A549 (cell line): ENCODE measurements at regions not wholly inside any gene's neighbourhood (a gene's known extent, or its start where the extent isn't known, plus 50 kb on each side); places are given as distances from the start of the nearest gene placed in this dataset.

Experiments used
- ATAC-seq, 2 experiments: fragments of 200-7000 bp in 1 of 2; fragments of >200 bp in 1 of 2; cut with Nextera tagmentation in 1 of 2; cut with Tn5 transposase in 1 of 2; 3 replicates each; pipeline versions ENCODE4 v1.8.0 to v1.9.1; 2018 to 2020; ENCODE audit warnings: mild to moderate bottlenecking in 1 of 2, moderate library complexity in 1 of 2
- CTCF ChIA-PET: fragments of 300-600 bp; sonication (Branson Sonifier 250); formaldehyde crosslinking; extraction: SDS; loops from one replicate; lab custom pipeline; 2021; ENCODE audit warnings: antibody characterized with exemption, inconsistent platforms; lab: Yijun Ruan, JAX
- POLR2A ChIA-PET: fragments of 350-600 bp; formaldehyde crosslinking; extraction: SDS; loops from one replicate; lab custom pipeline; 2021; ENCODE audit warnings: antibody characterized with exemption, inconsistent platforms; lab: Yijun Ruan, JAX
- DNase-seq, 2 experiments: peaks; one replicate each; pipeline versions ENCODE4 v3.0.0 to v3.0.0-alpha.2; 2011 to 2016; ENCODE audit warnings: low read depth in 1 of 2, low spot score in 1 of 2
- FAIRE-seq: peaks from 2 replicates; lab custom pipeline; 2011; peaks lifted over from hg19 to GRCh38; lab: Jason Lieb, UNC
- H3K27ac ChIP-seq, 2 experiments: fragments of >200 bp; sonication (Bioruptor Twin); formaldehyde crosslinking; 3 replicates each; pipeline ENCODE4 v1.5.1; 2016 to 2017
- H3K4me1 ChIP-seq: fragments of >200 bp; sonication (Bioruptor Twin); formaldehyde crosslinking; 3 replicates; pipeline ENCODE4 v1.6.1; 2016
- H3K4me2 ChIP-seq: fragments of >200 bp; sonication (Bioruptor Twin); formaldehyde crosslinking; 3 replicates; pipeline ENCODE4 v1.6.1; 2016
- H3K4me3 ChIP-seq: fragments of >200 bp; sonication (Bioruptor Twin); formaldehyde crosslinking; 3 replicates; pipeline ENCODE4 v1.5.1; 2016
- H3K9me3 ChIP-seq: fragments of >200 bp; sonication (Bioruptor Twin); formaldehyde crosslinking; 3 replicates; pipeline ENCODE4 v1.6.1; 2016
- ATOH8 ChIP-seq: fragments of 250-450 bp; sonication (Bioruptor Pico); IDR thresholded peaks from 2 replicates; pipeline ENCODE4 v1.5.0; 2020; ENCODE audit warnings: low read depth, mild to moderate bottlenecking, moderate library complexity
- CEBPB ChIP-seq, 2 experiments: fragments of >200 bp in 1 of 2; sonication (Bioruptor Twin) in 1 of 2; formaldehyde crosslinking in 1 of 2; IDR thresholded peaks; 2 replicates each; pipeline ENCODE4 v1.6.1; 2012 to 2016
- CHD4 ChIP-seq: fragments of 200-600 bp; sonication (generic); IDR thresholded peaks from 2 replicates; pipeline ENCODE4 v1.6.1; 2016; ENCODE audit warnings: antibody characterized with exemption, mild to moderate bottlenecking, borderline replicate concordance
- E2F6 ChIP-seq: IDR thresholded peaks from 2 replicates; pipeline ENCODE4 v1.6.1; 2012; ENCODE audit warnings: low read depth, borderline replicate concordance
- EHF ChIP-seq: fragments of 250-450 bp; sonication (Bioruptor Pico); IDR thresholded peaks from 2 replicates; pipeline ENCODE4 v1.5.0; 2020; ENCODE audit warnings: mild to moderate bottlenecking
- ELK1 ChIP-seq: fragments of 150-350 bp; IDR thresholded peaks from 2 replicates; pipeline ENCODE4 v1.6.1; 2014; ENCODE audit warnings: low read depth, mild to moderate bottlenecking, low read length
- HES2 ChIP-seq: fragments of >200 bp; sonication (Bioruptor Twin); formaldehyde crosslinking; IDR thresholded peaks from 2 replicates; pipeline ENCODE4 v1.6.1; 2016
- HEYL ChIP-seq: fragments of 250-450 bp; sonication (Bioruptor Pico); IDR thresholded peaks from 2 replicates; pipeline ENCODE4 v1.8.0; 2021; ENCODE audit warnings: mild to moderate bottlenecking, moderate library complexity
- HOXB13 ChIP-seq: fragments of 250-450 bp; sonication (Bioruptor Pico); IDR thresholded peaks from 2 replicates; pipeline ENCODE4 v1.5.0; 2020; ENCODE audit warnings: low read depth, mild to moderate bottlenecking, moderate library complexity
- KDM5A ChIP-seq: fragments of 200-600 bp; sonication (generic); IDR thresholded peaks from 2 replicates; pipeline ENCODE4 v1.6.1; 2016; ENCODE audit warnings: antibody characterized with exemption, mild to moderate bottlenecking
- MAFK ChIP-seq: fragments of 450-650 bp; IDR thresholded peaks from 2 replicates; pipeline ENCODE4 v1.6.1; 2014; ENCODE audit not compliant: partially characterized antibody
- MAX ChIP-seq: IDR thresholded peaks from 2 replicates; pipeline ENCODE4 v1.6.1; 2012
- MYC ChIP-seq: IDR thresholded peaks from 2 replicates; pipeline ENCODE4 v1.6.1; 2012; ENCODE audit warnings: mild to moderate bottlenecking, inconsistent platforms, low read length, improper control_type of control experiment, borderline replicate concordance
- NFE2L2 ChIP-seq: fragments of 150-350 bp; conservative IDR thresholded peaks from 2 replicates; pipeline ENCODE4 v1.6.1; 2014; ENCODE audit warnings: low read length
- NPAS2 ChIP-seq: fragments of 250-450 bp; sonication (Bioruptor Pico); IDR thresholded peaks from 2 replicates; pipeline ENCODE4 v1.8.0; 2022; ENCODE audit warnings: mild to moderate bottlenecking, moderate library complexity, borderline replicate concordance
- RARB ChIP-seq: fragments of 250-450 bp; sonication (Bioruptor Pico); IDR thresholded peaks from 2 replicates; pipeline ENCODE4 v1.8.0; 2021; ENCODE audit warnings: mild to moderate bottlenecking, moderate library complexity
- RCOR1 ChIP-seq: fragments of 150-350 bp; IDR thresholded peaks from 2 replicates; pipeline ENCODE4 v1.6.1; 2014; ENCODE audit warnings: antibody characterized with exemption, low read length, low read depth
- REST ChIP-seq: fragments of 200-600 bp; sonication (generic); IDR thresholded peaks from 2 replicates; pipeline ENCODE4 v1.6.1; 2016; ENCODE audit warnings: antibody characterized with exemption, mild to moderate bottlenecking, moderate library complexity
- RFX5 ChIP-seq: fragments of 450-650 bp; IDR thresholded peaks from 2 replicates; pipeline ENCODE4 v1.7.1; 2014; ENCODE audit warnings: antibody characterized with exemption, mild to moderate bottlenecking, moderate library complexity
- TFCP2L1 ChIP-seq: fragments of 250-450 bp; sonication (Bioruptor Pico); IDR thresholded peaks from 2 replicates; pipeline ENCODE4 v1.5.0; 2021; ENCODE audit warnings: mild to moderate bottlenecking
- TP53 ChIP-seq: fragments of 250-450 bp; sonication (Bioruptor Pico); IDR thresholded peaks from 2 replicates; pipeline ENCODE4 v1.5.0; 2021; ENCODE audit warnings: mild to moderate bottlenecking, moderate library complexity
- ZNF302 ChIP-seq: fragments of 250-450 bp; sonication (Bioruptor Pico); IDR thresholded peaks from 2 replicates; pipeline ENCODE4 v1.9.0; 2021; ENCODE audit warnings: inconsistent platforms, mild to moderate bottlenecking, moderate library complexity
- ZSCAN20 ChIP-seq: fragments of 250-450 bp; sonication (Bioruptor Pico); IDR thresholded peaks from 2 replicates; pipeline ENCODE4 v1.8.0; 2022; ENCODE audit warnings: mild to moderate bottlenecking, moderate library complexity
- WGBS: methylation state at CpG from one replicate; pipeline ENCODE4 v1.1.6; 2017; ENCODE audit errors: missing lambda C conversion rate; 5-methylcytosine and 5-hydroxymethylcytosine counted together

GRCh38 chr3:65200310-65200970 lies 512.6 kb upstream of the ADAMTS9 start (continued):
- TF ChIP-seq REST: no peak

- DNase-seq (no peak), ATAC-seq (no peak), FAIRE-seq (no peak)
- H3K4me2 ChIP-seq: no peak overlapping the region
- 0% methylated on average over 3 of the region's 3 CpGs for WGBS
- POLR2A ChIA-PET: no interaction called here
- no peaks in the 10 kb centered on the region for H3K4me1 ChIP-seq
- TF ChIP-seq TFCP2L1 (CRISPR knock-in tag): no peak
- TF ChIP-seq HEYL (CRISPR knock-in tag): no peak
- no peak for TF ChIP-seq ATOH8 (CRISPR knock-in tag)
- no peak for TF ChIP-seq E2F6
- TF ChIP-seq HOXB13: no peak
- TF ChIP-seq ELK1: no peak
- TF ChIP-seq EHF (CRISPR knock-in tag): no peak
- TF ChIP-seq RFX5: no peak
- TF ChIP-seq KDM5A: no peak
- no peak for TF ChIP-seq MAFK
- no peak for TF ChIP-seq RCOR1
- no peak for TF ChIP-seq HES2
- TF ChIP-seq MYC: no peak
- H3K4me3 ChIP-seq: no peak overlapping the region
- no peak overlapping the region for H3K27ac ChIP-seq
- no peaks in the 10 kb centered on the region for H3K9me3 ChIP-seq
- CTCF ChIA-PET: no interaction called here
These were observed 508.9 kb upstream of the ADAMTS9 start for GRCh38 chr3:65196663-65197062.

GRCh38 chr3:65195211-65196006 lies 507.6 kb upstream of the ADAMTS9 start:
- H3K4me3 ChIP-seq: no peak overlapping the region
- ChIA-PET CTCF (no interaction called here), POLR2A (no interaction called here)
- FAIRE-seq (no peak), ATAC-seq (no peak), DNase-seq (no peak)
- H3K9me3 ChIP-seq: no peaks in the 10 kb centered on the region
- H3K27ac ChIP-seq: no peak overlapping the region
- no peak for TF ChIP-seq CEBPB (IDR thresholded peaks at IDR 0.05)
- TF ChIP-seq ZSCAN20 (CRISPR knock-in tag): no peak
- no peak for TF ChIP-seq RARB (CRISPR knock-in tag)
- no peak for TF ChIP-seq E2F6
- TF ChIP-seq CHD4: no peak
- TF ChIP-seq NFE2L2: no peak
- no peak for TF ChIP-seq NPAS2 (CRISPR knock-in tag)
- TF ChIP-seq TFCP2L1 (CRISPR knock-in tag): no peak
- no peak for TF ChIP-seq RCOR1
- no peak for TF ChIP-seq MAX
- TF ChIP-seq ZNF302 (CRISPR knock-in tag): no peak
- TF ChIP-seq ELK1: no peak
- TF ChIP-seq KDM5A: no peak
- TF ChIP-seq TP53 (CRISPR knock-in tag): no peak
- no peaks in the 10 kb centered on the region for H3K4me1 ChIP-seq
- no peak overlapping the region for H3K4me2 ChIP-seq
- WGBS: 48% methylated on average over 8 of the region's 8 CpGs
